HG03520 (cell line): ENCODE measurements at regions not wholly inside any gene's neighbourhood (a gene's known extent, or its start where the extent isn't known, plus 50 kb on each side); places are given as distances from the start of the nearest gene placed in this dataset.
A peak's percentile ranks its signal among the peaks of the same experiment; 100 is the strongest.
"Not testable (repeated sequence)": the region's sequence is repeated elsewhere in the genome, so short reads cannot be mapped to it uniquely, and the experiment has no call there.

Source experiments
- ATAC-seq: cut with Tn5 transposase; IDR thresholded peaks from one replicate; pipeline ENCODE4 v1.9.1; 2021; ENCODE audit warnings: mild to moderate bottlenecking, moderate library complexity; ENCODE audit not compliant: unreplicated experiment

- ATAC-seq, result peak; percentile 6
Measured at GRCh38 chr4:138113819-138114400, 128.2 kb downstream of the SLC7A11 start.

DNA sequence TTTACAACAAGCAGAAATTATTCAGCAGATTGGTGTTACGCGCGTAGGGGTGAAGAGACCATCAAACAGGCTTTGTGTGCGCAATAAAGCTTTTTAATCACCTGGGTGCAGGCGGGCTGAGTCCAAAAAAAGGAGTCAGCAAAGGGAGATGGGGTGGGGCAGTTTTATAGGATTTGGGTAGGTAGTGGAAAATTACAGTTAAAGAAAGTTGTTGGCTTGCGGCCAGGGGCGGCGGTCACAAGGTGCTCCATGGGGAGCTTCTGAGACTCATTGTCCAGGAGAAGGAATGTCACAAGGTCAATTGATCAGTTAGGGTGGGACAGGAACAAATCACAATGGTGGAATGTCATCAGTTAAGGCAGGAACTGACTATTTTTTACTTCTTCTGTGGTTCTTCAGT is 129.3 kb downstream of the SLC7A11 start:
- not testable (repeated sequence) for ATAC-seq

- ATAC-seq, result no peak
Measured at GRCh38 chr4:138112389-138112788, 129.8 kb downstream of the SLC7A11 start.

GRCh38 chr4:138111462-138112000 is 130.6 kb downstream of the SLC7A11 start:
- ATAC-seq, result no peak

DNA sequence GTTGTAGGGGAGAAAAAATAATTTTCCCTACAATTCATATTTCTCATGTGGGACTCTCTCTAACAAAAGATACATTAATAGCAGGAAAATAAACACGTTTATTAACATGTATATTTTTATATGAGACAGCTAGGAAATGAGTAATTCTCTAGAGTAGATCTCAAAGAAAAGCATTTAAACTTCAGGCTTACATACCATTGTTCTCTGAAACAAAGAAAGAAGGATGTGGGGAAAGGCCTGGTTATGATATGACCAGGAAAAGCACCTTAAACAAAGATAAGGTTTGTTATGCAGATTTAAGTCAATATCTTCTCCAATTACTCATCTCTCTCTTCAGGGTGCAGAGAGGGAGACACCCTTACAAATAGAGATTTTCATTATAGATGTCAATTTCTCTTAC is 131.3 kb downstream of the SLC7A11 start:
- ATAC-seq, result no peak

- ATAC-seq, result no peak
Measured at GRCh38 chr4:138107023-138107422, 135.1 kb downstream of the SLC7A11 start.

DNA sequence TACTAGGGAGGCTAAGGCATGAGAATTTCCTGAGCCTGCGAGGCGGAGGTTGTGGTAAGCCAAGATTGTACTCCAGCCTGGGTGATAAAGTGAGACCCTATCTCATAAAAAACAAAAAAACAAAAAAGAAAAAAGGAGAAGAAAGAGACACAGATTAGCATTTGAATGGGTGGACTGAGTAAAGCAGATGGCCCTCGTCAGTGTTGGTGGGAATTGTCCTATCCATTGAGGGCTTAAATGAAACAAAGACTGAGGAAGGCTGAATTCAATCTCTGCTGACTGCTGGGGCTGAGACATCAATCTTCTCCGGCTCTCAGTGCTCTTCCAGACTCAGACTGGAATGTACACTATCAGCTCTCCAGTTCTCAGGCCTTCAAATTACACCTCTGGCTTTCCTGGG is 136.8 kb downstream of the SLC7A11 start:
- ATAC-seq, result no peak

DNA sequence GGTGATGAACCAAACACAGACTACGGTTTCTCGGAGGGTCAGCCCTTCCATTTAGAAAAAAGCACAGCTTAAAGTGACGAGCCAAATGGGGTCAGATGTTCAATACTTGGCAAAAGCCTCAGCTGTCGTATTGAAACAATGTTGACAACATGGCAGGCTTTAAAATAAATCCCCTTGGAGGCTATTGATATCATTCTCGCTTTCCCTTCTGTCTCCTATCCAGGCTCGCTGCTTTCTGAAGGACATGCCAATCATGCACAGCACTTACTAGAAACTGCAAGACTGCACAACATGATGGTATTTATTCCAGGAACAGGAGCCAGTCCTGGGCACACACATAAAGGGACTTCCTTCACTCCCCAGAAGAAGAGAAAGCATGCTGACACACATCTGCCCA is 137.9 kb downstream of the SLC7A11 start:
- no peak for ATAC-seq

GRCh38 chr4:138103597-138104283 is 138.4 kb downstream of the SLC7A11 start:
- no peak for ATAC-seq

DNA sequence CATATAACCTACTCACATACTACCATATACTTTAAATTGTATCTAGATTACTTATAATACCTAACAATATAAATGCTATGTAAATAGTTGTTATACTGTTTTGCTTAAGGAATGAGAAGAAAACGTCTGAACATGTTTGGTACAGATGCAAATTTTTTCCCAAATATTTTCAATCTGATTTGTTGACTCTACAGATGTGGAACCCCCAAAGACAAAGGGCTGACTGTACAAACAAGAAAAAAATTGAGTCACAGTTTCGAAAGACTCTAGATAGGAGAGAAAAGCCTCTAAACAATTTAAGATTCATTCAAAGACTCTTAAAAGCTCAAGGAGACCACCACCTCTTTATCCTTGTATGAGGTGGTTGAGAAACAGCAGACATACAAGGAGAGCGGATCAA is 142.8 kb downstream of the SLC7A11 start:
- ATAC-seq, result no peak

- ATAC-seq, result no peak
Measured at GRCh38 chr4:138097912-138098600, 144.1 kb downstream of the SLC7A11 start.

DNA sequence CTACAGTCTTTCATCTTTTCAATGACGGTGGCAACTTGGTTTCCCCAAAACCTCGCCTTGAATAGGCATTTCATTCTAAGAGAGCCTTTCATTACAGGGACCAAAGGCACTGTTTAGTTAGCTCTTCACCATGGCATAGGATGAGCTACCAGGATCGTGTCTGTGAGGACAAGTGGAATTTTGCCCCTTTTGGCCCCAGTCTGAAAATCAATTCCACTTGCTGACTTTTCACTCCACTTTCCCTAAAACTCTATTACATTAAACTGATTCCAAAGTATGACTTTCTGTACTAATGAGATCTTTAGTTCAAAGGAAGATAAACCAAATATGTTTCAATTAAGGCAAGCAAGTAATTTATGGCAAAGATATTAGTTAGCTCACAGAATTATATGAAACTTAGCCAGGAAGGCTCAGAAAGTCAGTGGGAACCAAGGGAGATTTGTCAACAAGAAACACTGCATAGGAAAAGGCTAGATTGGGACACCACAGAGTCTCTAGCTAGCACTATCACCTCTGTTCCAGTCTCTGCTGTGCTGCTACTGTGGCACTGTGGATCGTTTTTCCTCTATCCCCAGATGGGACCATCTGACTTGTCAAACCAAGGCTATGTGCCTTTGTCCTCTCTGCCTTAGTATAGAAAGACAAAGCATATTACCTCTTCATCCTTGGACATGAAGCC is 145.6 kb downstream of the SLC7A11 start:
- no peak for ATAC-seq

GRCh38 chr4:138095378-138095777 is 146.8 kb downstream of the SLC7A11 start:
- ATAC-seq, result no peak

DNA sequence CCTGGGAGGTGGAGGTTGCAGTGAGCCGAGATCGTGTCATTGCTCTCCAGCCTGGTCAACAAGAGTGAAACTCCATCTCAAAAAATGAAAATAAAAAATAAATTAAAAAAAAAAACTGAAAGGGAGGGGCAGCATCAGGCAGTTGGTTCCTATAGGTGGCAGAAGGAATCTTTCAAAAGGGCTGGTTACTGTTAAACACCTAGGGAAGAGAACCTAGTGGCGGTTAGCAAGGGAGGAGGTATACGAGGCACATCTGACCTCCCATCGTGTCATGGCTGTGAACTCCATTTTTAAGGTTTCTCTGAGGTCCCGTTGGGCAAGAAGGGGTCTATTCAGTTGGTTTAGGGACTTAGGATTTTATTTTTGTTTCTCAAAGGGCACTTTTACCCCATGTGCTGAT is 150.1 kb downstream of the SLC7A11 start:
- ATAC-seq, result no peak

GRCh38 chr4:138090918-138091676 is 151.1 kb downstream of the SLC7A11 start:
- ATAC-seq, result no peak

GRCh38 chr4:138090150-138090917 is 151.8 kb downstream of the SLC7A11 start:
- peak; percentile 84 for ATAC-seq

GRCh38 chr4:138088449-138089208 is 153.5 kb downstream of the SLC7A11 start:
- ATAC-seq, result no peak

DNA sequence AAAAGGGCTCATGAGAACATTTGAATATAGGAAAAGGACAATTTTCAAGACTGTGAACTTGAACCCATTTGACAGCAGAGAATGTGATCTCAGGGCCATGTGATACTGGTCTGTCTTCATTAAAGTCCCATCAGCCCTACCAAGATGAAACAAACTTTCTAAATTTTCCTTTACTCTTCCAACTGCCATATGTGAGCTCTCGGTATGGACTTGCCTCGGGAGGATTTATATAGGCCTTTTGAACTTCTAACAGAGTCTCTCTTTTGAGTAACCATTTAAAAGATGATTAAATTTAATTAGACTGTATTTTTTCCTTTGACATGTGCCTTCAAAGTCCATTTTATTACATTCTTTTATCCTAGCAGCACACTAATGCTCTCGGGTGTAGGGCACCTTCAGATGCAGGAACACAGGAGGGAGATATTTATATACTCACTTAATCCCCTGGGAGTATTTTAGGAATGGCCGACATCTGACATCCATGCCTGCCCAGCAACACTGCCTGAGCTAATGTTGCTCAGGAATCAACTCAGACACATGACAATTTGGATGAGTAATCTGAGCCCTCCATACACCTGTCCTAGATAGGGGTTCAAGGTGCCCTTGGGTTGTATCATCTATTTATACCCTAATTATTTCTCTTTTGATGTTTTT is 155.0 kb downstream of the SLC7A11 start:
- ATAC-seq, result no peak

DNA sequence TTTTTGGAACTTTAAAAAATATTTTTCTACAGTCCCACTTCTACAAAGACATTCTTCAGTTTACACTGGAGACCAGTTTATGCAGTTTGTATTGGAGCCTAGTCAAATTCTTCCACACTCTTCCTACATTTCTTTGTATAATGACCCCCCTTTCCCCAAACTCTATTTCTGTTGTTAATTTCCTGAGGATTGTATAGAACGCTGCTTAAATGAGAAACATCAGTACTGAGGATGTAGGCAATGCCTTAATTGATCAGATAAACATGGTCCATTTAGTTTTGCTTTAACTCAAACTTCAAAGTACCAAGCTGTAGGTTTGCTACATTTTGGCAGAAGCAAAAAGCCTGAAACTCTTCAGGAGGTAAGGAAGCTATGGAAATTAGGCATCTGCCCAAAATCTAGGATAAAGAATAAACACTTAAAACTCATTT is 155.5 kb downstream of the SLC7A11 start:
- no peak for ATAC-seq
